ENCODE measurements at regions not wholly inside any gene's neighbourhood (a gene's known extent, or its start where the extent isn't known, plus 50 kb on each side); places are given as distances from the start of the nearest gene placed in this dataset.

- TF ChIP-seq, protein P1, sequence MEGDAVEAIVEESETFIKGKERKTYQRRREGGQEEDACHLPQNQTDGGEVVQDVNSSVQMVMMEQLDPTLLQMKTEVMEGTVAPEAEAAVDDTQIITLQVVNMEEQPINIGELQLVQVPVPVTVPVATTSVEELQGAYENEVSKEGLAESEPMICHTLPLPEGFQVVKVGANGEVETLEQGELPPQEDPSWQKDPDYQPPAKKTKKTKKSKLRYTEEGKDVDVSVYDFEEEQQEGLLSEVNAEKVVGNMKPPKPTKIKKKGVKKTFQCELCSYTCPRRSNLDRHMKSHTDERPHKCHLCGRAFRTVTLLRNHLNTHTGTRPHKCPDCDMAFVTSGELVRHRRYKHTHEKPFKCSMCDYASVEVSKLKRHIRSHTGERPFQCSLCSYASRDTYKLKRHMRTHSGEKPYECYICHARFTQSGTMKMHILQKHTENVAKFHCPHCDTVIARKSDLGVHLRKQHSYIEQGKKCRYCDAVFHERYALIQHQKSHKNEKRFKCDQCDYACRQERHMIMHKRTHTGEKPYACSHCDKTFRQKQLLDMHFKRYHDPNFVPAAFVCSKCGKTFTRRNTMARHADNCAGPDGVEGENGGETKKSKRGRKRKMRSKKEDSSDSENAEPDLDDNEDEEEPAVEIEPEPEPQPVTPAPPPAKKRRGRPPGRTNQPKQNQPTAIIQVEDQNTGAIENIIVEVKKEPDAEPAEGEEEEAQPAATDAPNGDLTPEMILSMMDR (IDR thresholded peaks at IDR 0.05), result no peak
- TF ChIP-seq SIN3A (IDR thresholded peaks at IDR 0.05; ENCODE audit: borderline replicate concordance, insufficient read depth, low read depth, low read length), result no peak
Measured at GRCh38 chr6:8990075-8990474, 554.7 kb upstream of the SLC35B3 start.

Data from Panc1 (cell line).